ENCODE measurements at regions not wholly inside any gene's neighbourhood (a gene's known extent, or its start where the extent isn't known, plus 50 kb on each side); places are given as distances from the start of the nearest gene placed in this dataset.

DNA sequence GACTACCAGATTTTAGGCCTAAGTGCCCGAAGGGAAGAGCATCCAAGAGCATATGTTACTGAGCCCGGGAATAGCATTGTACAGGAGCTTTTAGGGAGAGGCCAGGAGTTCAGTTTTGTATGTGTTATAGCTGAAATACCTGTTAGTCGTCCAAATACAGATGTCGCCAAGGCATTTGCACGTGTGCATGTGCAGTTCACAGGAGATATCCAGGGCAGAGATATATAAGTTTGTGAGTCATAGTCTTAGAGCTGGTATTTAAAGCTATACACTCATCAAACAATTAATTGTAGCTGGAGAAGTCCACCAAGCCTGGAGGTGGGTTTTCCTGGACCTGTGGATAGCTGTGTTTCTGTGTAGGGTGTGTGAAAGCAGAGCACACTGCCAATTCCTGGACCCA, 394.0 kb upstream of the FZD8 start:
- ATAC-seq: no peak
- Histone ChIP-seq H3K4me3 (no peak overlapping the region), H3K36me3 (ENCODE audit: low read depth) (no peaks in the 10 kb centered on the region), H3K4me1 (ENCODE audit: low read depth) (no peaks in the 10 kb centered on the region), H3K9me3 (no peaks in the 10 kb centered on the region)
- intact Hi-C loops (cut with DNase I, micrococcal nuclease): no loop called here
- DNase-seq: no peak
- TF ChIP-seq, protein P1, sequence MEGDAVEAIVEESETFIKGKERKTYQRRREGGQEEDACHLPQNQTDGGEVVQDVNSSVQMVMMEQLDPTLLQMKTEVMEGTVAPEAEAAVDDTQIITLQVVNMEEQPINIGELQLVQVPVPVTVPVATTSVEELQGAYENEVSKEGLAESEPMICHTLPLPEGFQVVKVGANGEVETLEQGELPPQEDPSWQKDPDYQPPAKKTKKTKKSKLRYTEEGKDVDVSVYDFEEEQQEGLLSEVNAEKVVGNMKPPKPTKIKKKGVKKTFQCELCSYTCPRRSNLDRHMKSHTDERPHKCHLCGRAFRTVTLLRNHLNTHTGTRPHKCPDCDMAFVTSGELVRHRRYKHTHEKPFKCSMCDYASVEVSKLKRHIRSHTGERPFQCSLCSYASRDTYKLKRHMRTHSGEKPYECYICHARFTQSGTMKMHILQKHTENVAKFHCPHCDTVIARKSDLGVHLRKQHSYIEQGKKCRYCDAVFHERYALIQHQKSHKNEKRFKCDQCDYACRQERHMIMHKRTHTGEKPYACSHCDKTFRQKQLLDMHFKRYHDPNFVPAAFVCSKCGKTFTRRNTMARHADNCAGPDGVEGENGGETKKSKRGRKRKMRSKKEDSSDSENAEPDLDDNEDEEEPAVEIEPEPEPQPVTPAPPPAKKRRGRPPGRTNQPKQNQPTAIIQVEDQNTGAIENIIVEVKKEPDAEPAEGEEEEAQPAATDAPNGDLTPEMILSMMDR (IDR thresholded peaks at IDR 0.05): no peak

DNA sequence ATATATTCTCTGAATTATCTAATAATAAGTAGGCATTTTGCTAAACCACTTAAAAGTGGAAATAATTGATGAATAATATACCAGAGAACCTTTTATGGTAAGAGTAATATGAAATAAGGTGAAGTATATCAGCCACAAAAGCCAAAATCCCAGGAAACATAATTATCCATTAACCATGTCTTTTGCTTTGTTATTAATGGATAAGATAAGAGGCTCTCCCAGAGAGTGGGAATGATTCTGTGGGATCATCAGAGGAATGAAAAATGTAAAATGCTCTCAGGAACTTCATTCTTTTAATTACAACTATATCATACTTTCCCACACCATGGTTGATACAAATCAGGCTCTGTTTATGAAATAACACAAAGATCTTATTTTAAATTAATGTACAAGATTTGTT, 391.7 kb upstream of the FZD8 start:
- Histone ChIP-seq H3K9me3 (no peaks in the 10 kb centered on the region), H3K36me3 (ENCODE audit: low read depth) (no peaks in the 10 kb centered on the region), H3K4me3 (no peak overlapping the region), H3K4me1 (ENCODE audit: low read depth) (no peaks in the 10 kb centered on the region)
- intact Hi-C loops (cut with DNase I, micrococcal nuclease): no loop called here
- TF ChIP-seq, protein P1 (IDR thresholded peaks at IDR 0.05): no peak
- DNase-seq: no peak
- no peak for ATAC-seq

DNA sequence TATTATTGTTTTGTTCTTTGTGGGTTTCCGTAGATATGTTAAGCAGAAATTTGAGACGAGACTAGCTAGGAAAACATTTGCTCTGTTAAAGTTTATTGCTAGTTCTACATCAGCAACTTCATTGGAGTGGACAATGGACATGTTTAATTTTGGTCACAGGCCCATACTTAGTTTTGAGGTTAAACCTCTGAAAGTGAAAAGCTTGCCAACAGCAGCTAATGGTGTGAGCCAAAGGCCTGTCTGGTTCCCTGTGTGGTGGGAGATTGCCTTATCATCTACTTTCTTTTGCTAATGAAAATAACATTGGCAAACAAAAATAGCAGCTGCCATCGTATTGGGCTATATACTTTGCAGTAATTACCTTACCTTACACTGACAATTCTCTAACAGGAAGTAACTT, 388.4 kb upstream of the FZD8 start:
- Histone ChIP-seq H3K4me3 (no peak overlapping the region), H3K9me3 (no peaks in the 10 kb centered on the region), H3K36me3 (ENCODE audit: low read depth) (no peaks in the 10 kb centered on the region), H3K4me1 (ENCODE audit: low read depth) (no peaks in the 10 kb centered on the region)
- DNase-seq (no peak), ATAC-seq (no peak)
- TF ChIP-seq, protein P1 (IDR thresholded peaks at IDR 0.05): no peak
- intact Hi-C loops (cut with DNase I, micrococcal nuclease): no loop called here

DNA sequence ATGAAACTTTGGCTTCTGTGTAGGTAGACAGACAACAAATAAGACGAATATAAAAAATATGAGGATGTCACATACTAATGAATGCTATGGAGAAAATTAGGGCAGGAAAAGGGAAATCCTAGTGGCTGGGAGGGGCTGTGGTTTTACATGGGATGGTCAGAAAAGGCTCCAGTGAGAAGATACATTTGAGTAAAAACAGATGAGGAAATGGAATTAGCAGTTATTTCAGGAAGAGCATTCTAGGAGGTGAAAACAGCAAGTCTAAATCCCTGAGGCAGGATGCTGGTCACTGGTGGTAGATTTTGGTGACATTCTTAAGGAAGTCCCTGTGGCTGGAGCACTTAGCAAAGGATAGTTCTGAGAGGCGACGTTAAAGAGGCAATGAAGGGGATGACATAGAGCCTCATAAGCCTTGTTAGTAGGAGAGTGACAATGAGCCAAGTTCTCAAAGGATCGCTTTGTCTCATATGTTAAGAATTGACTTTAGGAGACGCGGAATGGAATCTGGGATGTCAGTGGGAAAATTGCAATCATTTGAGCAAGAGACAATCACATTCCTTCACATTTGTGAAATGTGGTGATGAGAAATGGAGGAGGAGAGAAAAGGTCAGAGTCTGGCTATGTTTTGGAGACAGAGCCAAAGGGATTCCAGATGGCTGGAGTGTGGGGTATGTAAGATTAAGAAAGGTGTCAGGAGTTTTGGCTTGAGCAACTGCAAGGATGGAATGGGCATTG, 384.7 kb upstream of the FZD8 start:
- no peaks in the 10 kb centered on the region for H3K9me3 ChIP-seq
- ATAC-seq: no peak

DNA sequence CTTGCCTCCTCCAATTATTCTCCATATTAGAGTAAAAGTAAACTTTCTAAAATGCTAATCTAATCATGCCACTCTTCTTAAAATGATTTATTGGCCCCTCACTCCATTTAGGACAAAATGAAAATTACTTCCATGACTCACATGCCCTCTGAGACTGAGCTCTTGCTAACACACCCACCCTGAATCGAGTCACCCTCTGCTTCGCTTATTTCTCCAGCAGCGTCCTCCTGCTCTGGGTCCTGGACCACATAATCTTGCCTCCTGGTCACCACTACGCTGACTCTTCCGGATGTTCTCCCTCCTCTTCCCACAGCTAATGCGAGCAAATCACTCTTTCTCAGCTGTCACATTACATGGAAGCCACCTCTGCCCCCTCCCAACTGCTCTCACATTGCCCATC, 384.0 kb upstream of the FZD8 start:
- TF ChIP-seq, protein P1 (IDR thresholded peaks at IDR 0.05): no peak
- no peak for ATAC-seq
- Histone ChIP-seq H3K4me1 (ENCODE audit: low read depth) (no peaks in the 10 kb centered on the region), H3K9me3 (no peaks in the 10 kb centered on the region), H3K4me3 (no peak overlapping the region), H3K36me3 (ENCODE audit: low read depth) (no peaks in the 10 kb centered on the region)
- DNase-seq: no peak
- intact Hi-C loops (cut with DNase I, micrococcal nuclease): no loop called here

More for the DNA sequence above, 384.7 kb upstream of the FZD8 start:
- intact Hi-C loops (cut with DNase I, micrococcal nuclease): no loop called here
- TF ChIP-seq, protein P1 (IDR thresholded peaks at IDR 0.05): no peak
- no peak overlapping the region for H3K4me3 ChIP-seq
- H3K4me1 ChIP-seq (ENCODE audit: low read depth): no peaks in the 10 kb centered on the region
- no peaks in the 10 kb centered on the region for H3K36me3 ChIP-seq (ENCODE audit: low read depth)
- DNase-seq: no peak

DNA sequence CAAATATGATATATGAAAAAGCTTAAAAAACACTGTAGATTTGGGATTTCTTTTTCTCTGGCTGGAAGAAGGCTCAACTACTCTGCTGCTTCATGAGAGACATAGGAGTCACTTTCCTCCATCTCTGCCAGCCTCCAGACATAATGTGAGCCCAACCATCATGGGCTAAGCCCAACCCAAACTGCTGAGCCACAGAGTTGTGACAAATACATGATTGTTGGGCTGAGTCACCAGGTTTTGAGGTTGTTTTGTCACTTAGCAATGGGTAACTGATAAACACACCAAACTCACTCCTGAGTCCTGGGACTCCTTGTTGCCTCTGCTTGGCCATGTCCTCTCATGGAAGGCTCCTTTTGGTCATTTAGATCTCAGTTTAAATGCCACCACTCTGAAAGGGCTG, 381.8 kb upstream of the FZD8 start:
- Histone ChIP-seq H3K9me3 (no peaks in the 10 kb centered on the region), H3K36me3 (ENCODE audit: low read depth) (no peaks in the 10 kb centered on the region), H3K4me3 (no peak overlapping the region), H3K4me1 (ENCODE audit: low read depth) (no peaks in the 10 kb centered on the region)
- TF ChIP-seq, protein P1 (IDR thresholded peaks at IDR 0.05): no peak
- DNase-seq (no peak), ATAC-seq (no peak)
- intact Hi-C loops (cut with DNase I, micrococcal nuclease): no loop called here
